ENCODE measurements at regions not wholly inside any gene's neighbourhood (a gene's known extent, or its start where the extent isn't known, plus 50 kb on each side); places are given as distances from the start of the nearest gene placed in this dataset.

GRCh38 chr14:40487824-40488223 is 1055.6 kb upstream of the FBXO33 start:
- H3K36me3 Mint-ChIP-seq (ENCODE audit: insufficient read depth) = no peaks in the 10 kb centered on the region
- no peaks in the 10 kb centered on the region for H3K27me3 Mint-ChIP-seq
- no peak for DNase-seq (ENCODE audit: low spot score, unreplicated experiment)
- H3K9me3 Mint-ChIP-seq (ENCODE audit: low read depth) = peaks cover 7% of the 10 kb centered on the region
- H3K4me1 Mint-ChIP-seq (ENCODE audit: low read depth) = peaks cover 1% of the 10 kb centered on the region
- H3K4me3 Mint-ChIP-seq (ENCODE audit: low read depth) = no peak overlapping the region
- H3K27ac Mint-ChIP-seq = no peak overlapping the region
- no peak for TF ChIP-seq CTCF (IDR thresholded peaks at IDR 0.05; ENCODE audit: unreplicated experiment)

GRCh38 chr14:40485688-40486087 is 1053.5 kb upstream of the FBXO33 start:
- Mint-ChIP-seq H3K4me1 (ENCODE audit: low read depth) (peaks cover 1% of the 10 kb centered on the region), H3K4me3 (ENCODE audit: low read depth) (no peak overlapping the region)

GRCh38 chr14:40476005-40476404 is 1043.8 kb upstream of the FBXO33 start:
- peaks cover 2% of the 10 kb centered on the region for H3K36me3 Mint-ChIP-seq (ENCODE audit: insufficient read depth)
- no peaks in the 10 kb centered on the region for H3K27me3 Mint-ChIP-seq
- no peak for TF ChIP-seq CTCF (IDR thresholded peaks at IDR 0.05; ENCODE audit: unreplicated experiment)
- H3K4me3 Mint-ChIP-seq (ENCODE audit: low read depth) = no peak overlapping the region
- no peak for DNase-seq (ENCODE audit: low spot score, unreplicated experiment)
- no peak overlapping the region for H3K27ac Mint-ChIP-seq
- no peaks in the 10 kb centered on the region for H3K4me1 Mint-ChIP-seq (ENCODE audit: low read depth)
- peaks cover 40% of the 10 kb centered on the region for H3K9me3 Mint-ChIP-seq (ENCODE audit: low read depth)

More at GRCh38 chr14:40485688-40486087, 1053.5 kb upstream of the FBXO33 start:
- peaks cover 4% of the 10 kb centered on the region for H3K9me3 Mint-ChIP-seq (ENCODE audit: low read depth)
- no peak overlapping the region for H3K27ac Mint-ChIP-seq
- DNase-seq (ENCODE audit: low spot score, unreplicated experiment) = no peak
- TF ChIP-seq CTCF (IDR thresholded peaks at IDR 0.05; ENCODE audit: unreplicated experiment) = no peak
- no peaks in the 10 kb centered on the region for H3K36me3 Mint-ChIP-seq (ENCODE audit: insufficient read depth)
- H3K27me3 Mint-ChIP-seq = no peaks in the 10 kb centered on the region

GRCh38 chr14:40467969-40468368 is 1035.7 kb upstream of the FBXO33 start:
- peaks cover 48% of the 10 kb centered on the region for H3K9me3 Mint-ChIP-seq (ENCODE audit: low read depth)
- no peak for TF ChIP-seq CTCF (IDR thresholded peaks at IDR 0.05; ENCODE audit: unreplicated experiment)
- H3K4me3 Mint-ChIP-seq (ENCODE audit: low read depth) = no peak overlapping the region
- H3K27me3 Mint-ChIP-seq = no peaks in the 10 kb centered on the region
- DNase-seq (ENCODE audit: low spot score, unreplicated experiment) = no peak
- no peak overlapping the region for H3K27ac Mint-ChIP-seq
- no peaks in the 10 kb centered on the region for H3K4me1 Mint-ChIP-seq (ENCODE audit: low read depth)
- H3K36me3 Mint-ChIP-seq (ENCODE audit: insufficient read depth) = no peaks in the 10 kb centered on the region

- no peak for DNase-seq (ENCODE audit: low spot score, unreplicated experiment)
- Mint-ChIP-seq H3K9me3 (ENCODE audit: low read depth) (peaks cover 24% of the 10 kb centered on the region), H3K27ac (no peak overlapping the region), H3K4me1 (ENCODE audit: low read depth) (no peaks in the 10 kb centered on the region), H3K27me3 (no peaks in the 10 kb centered on the region), H3K4me3 (ENCODE audit: low read depth) (no peak overlapping the region), H3K36me3 (ENCODE audit: insufficient read depth) (no peaks in the 10 kb centered on the region)
- no peak for TF ChIP-seq CTCF (IDR thresholded peaks at IDR 0.05; ENCODE audit: unreplicated experiment)
Measured at GRCh38 chr14:40464531-40464930, 1032.3 kb upstream of the FBXO33 start.

All from progenitor cell of endocrine pancreas (in vitro differentiated cells).